Right lobe of liver (tissue), 4 donors: ENCODE measurements at regions not wholly inside any gene's neighbourhood (a gene's known extent, or its start where the extent isn't known, plus 50 kb on each side); places are given as distances from the start of the nearest gene placed in this dataset.

ENCODE experiments used
- CTCF ChIP-seq, 4 donors: fragments of 200-600 bp in 3 of 4; fragments of 450-650 bp in 1 of 4; IDR thresholded peaks; one replicate each; pipeline versions ENCODE4 v1.5.1 to v1.8.0; 2016 to 2022; ENCODE audit warnings: antibody characterized with exemption in 4 of 4, mild to moderate bottlenecking in 2 of 4
- POLR2A ChIP-seq: fragments of 450-650 bp; IDR thresholded peaks from one replicate; pipeline ENCODE4 v1.6.1; 2017; ENCODE audit warnings: antibody characterized with exemption, mild to moderate bottlenecking
- donor health status: DM: no; HTN: no; CAD: no.
- donor health status: DM: no; HTN: no; CAD: no.
- donor health status: DM: no; HTN: yes; CAD: no.

- TF ChIP-seq CTCF (IDR thresholded peaks at IDR 0.05) (no peak), POLR2A (no peak)
These were observed 102.6 kb upstream of the ATP1A1 start for GRCh38 chr1:116270316-116271057.
